ENCODE measurements at regions not wholly inside any gene's neighbourhood (a gene's known extent, or its start where the extent isn't known, plus 50 kb on each side); places are given as distances from the start of the nearest gene placed in this dataset.

DNA sequence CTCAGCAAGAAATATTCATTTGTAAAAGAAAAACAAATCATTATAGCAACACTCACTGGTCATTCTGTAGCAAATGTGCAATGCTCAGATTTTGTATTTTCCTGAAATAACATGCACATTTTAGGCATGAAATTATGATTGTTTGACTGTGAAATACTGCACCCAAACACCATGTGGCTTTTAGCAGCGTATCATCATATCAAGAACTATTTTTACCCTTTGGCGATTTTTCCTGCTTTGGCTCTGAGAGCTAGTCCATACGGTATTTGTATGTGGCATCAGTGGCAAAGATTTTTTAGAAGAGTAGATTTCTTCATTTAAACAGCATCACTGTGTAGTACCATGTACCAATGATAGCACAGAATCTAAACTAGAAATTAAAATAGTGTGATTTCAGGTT lies 493.1 kb downstream of the NR4A2 start:
- no peak overlapping the region for H3K27ac ChIP-seq
- H3K9me3 ChIP-seq = no peaks in the 10 kb centered on the region
- H3K4me3 ChIP-seq = no peak overlapping the region
- no peaks in the 10 kb centered on the region for H3K4me1 ChIP-seq
- no peak for TF ChIP-seq Cebpa-rat (IDR thresholded peaks at IDR 0.05)
- H4K20me1 ChIP-seq = no peaks in the 10 kb centered on the region
- no peak overlapping the region for H3K4me2 ChIP-seq
- no peaks in the 10 kb centered on the region for H3K27me3 ChIP-seq
- no peak overlapping the region for H3K9ac ChIP-seq
- H3K36me3 ChIP-seq = no peaks in the 10 kb centered on the region

DNA sequence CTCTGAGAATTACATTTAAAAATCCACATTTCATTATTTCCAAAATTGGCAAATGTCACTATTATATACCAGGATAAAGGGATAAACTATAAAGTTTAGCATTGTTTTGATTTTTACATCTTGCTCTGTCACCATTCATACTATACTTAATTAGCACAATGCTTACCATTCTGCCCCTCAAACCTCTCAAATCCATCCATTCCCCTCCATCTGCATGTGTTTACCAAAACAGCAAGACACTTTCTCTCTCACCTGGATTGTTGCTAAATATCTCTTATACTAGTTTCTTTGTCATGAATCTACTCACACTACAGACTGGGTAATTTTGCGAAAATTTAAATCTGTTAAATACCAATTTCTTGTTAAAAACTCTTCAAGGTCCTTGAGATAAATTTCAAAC lies 496.1 kb downstream of the NR4A2 start:
- H3K27ac ChIP-seq = no peak overlapping the region
- no peaks in the 10 kb centered on the region for H4K20me1 ChIP-seq
- H3K36me3 ChIP-seq = no peaks in the 10 kb centered on the region
- TF ChIP-seq Cebpa-rat (IDR thresholded peaks at IDR 0.05) = no peak
- no peak overlapping the region for H3K4me3 ChIP-seq
- H3K9me3 ChIP-seq = no peaks in the 10 kb centered on the region
- no peaks in the 10 kb centered on the region for H3K27me3 ChIP-seq
- no peak overlapping the region for H3K4me2 ChIP-seq
- no peaks in the 10 kb centered on the region for H3K4me1 ChIP-seq
- no peak overlapping the region for H3K9ac ChIP-seq

DNA sequence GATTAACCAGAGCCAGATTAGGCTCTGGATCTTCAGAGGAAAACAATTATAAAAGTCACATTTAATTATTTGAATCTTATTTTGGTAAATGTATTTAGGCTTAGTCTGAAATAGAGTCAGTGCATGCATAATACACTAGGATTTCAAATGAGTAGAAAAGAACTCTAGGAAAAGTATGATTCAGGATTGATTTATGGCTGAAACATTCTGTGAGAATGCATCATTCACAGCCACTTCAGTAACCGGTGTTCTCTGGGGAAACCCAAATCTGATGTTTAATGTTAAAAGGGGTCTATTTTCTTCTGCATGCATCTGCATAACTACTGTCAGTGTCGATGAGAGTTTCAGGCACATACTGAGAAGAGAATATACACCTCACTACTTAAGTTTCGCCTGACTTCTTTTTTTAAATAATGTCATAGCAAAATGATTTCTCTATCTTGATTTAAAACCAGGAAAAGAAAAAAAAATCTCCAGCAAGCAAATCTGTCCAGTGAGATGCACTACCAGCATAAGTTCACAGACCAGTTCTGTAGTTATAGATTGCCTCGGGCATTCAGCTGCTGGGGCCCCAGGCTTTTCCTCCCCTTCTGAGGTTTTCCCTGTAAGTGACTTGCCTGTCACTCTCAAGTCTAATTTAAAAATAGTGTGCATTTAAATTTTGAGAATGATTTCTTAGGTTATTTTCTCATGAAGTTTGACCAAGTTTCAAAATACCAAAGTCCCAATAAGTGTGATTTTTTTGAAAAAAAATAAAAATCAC lies 501.5 kb downstream of the NR4A2 start:
- Histone ChIP-seq H3K27ac (no peak overlapping the region), H4K20me1 (no peaks in the 10 kb centered on the region), H3K4me3 (no peak overlapping the region), H3K27me3 (no peaks in the 10 kb centered on the region), H3K4me1 (no peaks in the 10 kb centered on the region), H3K4me2 (no peak overlapping the region), H3K9me3 (no peaks in the 10 kb centered on the region), H3K36me3 (no peaks in the 10 kb centered on the region), H3K9ac (no peak overlapping the region)
- TF ChIP-seq Cebpa-rat (IDR thresholded peaks at IDR 0.05) = no peak

DNA sequence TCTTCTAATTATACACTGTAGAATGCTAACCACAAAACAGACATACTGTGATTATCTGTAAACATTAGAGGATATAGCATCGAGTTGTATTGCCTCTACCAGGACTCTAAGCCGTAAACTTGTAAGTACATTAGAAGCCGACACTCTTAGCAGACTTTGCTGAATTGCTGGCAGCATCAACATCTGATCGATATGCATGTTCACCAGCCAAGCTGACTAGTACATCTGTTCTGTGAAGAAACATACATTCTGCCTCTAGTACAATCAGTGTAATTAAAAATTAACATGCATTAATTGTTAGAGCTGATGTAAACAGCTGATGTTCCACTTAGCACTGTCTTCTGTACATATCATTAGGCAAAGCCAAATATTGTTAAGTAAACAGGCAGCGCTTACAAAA lies 502.2 kb downstream of the NR4A2 start:
- H3K4me1 ChIP-seq = no peaks in the 10 kb centered on the region
- H3K36me3 ChIP-seq = no peaks in the 10 kb centered on the region
- no peak overlapping the region for H3K9ac ChIP-seq
- no peak overlapping the region for H3K4me2 ChIP-seq
- no peaks in the 10 kb centered on the region for H3K27me3 ChIP-seq
- H4K20me1 ChIP-seq = no peaks in the 10 kb centered on the region
- no peak overlapping the region for H3K4me3 ChIP-seq
- no peak for TF ChIP-seq Cebpa-rat (IDR thresholded peaks at IDR 0.05)
- no peak overlapping the region for H3K27ac ChIP-seq
- H3K9me3 ChIP-seq = no peaks in the 10 kb centered on the region

DNA sequence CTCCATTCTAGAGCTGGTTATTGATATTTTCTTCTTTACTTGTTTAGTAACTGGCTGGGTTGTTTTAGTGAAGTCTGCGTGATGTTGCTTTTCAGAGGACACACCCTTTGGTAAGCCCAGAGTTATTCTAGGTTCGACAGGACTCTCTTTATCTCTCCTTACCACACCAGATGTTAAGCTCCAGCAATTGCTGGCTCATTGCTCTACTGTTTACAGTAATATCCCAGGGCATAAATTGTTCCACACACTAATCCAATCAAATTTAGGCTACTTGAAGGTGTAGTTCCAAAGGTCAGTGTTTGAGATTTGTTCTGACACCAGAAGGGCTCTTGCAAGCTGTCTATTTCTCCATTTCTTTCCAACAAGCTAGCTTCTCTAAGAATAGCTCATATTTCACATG lies 506.6 kb downstream of the NR4A2 start:
- Histone ChIP-seq H3K27ac (no peak overlapping the region), H3K4me3 (no peak overlapping the region), H3K27me3 (no peaks in the 10 kb centered on the region), H3K4me2 (no peak overlapping the region), H4K20me1 (no peaks in the 10 kb centered on the region), H3K9ac (no peak overlapping the region), H3K9me3 (no peaks in the 10 kb centered on the region), H3K4me1 (no peaks in the 10 kb centered on the region), H3K36me3 (no peaks in the 10 kb centered on the region)
- TF ChIP-seq Cebpa-rat (IDR thresholded peaks at IDR 0.05) = no peak

DNA sequence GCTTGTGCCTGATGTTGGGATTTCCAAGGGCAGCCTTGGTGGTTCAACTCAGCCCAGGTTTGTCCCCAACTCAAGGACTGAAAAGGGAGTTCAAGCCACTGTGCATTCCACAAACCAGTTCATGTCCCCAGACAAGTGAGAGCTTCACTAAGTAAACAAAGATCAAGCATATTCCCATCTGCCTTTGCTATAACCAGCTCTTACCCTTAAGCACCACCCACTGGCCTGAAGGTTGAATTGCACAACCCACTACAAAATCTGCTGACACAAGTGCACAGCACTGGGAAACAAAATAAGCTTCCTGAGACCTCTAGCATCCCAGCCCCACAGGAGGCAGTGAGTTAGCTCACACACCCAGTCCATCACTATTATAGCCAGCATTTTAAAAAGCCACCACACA lies 516.7 kb downstream of the NR4A2 start:
- Histone ChIP-seq H3K9ac (no peak overlapping the region), H4K20me1 (no peaks in the 10 kb centered on the region), H3K9me3 (peaks cover 20% of the 10 kb centered on the region), H3K4me3 (no peak overlapping the region), H3K36me3 (no peaks in the 10 kb centered on the region), H3K4me1 (no peaks in the 10 kb centered on the region), H3K27me3 (no peaks in the 10 kb centered on the region), H3K27ac (no peak overlapping the region), H3K4me2 (no peak overlapping the region)
- TF ChIP-seq Cebpa-rat (IDR thresholded peaks at IDR 0.05) = no peak

DNA sequence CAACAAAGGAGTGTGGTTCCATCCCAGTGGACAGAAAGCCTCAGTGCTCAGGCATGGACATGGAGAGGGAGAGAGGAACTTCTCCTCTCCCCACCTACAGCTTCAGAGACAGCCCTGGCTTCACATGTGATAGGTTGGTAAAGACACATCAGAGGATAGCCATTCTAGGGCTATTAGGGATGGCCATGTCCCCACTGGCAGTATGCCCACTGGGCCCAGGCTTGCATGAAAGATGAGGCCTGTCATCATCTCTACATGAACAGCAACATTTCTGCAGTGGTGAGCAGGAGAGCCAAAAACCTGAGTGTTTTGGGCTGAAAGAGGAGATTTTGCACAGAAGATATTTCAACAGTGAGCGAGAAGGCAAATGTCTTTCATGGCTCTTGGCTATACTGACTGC lies 517.2 kb downstream of the NR4A2 start:
- H3K9me3 ChIP-seq = peaks cover 20% of the 10 kb centered on the region
- no peak overlapping the region for H3K27ac ChIP-seq
- TF ChIP-seq Cebpa-rat (IDR thresholded peaks at IDR 0.05) = no peak
- no peaks in the 10 kb centered on the region for H3K27me3 ChIP-seq
- no peak overlapping the region for H3K4me3 ChIP-seq
- H3K9ac ChIP-seq = no peak overlapping the region
- H3K36me3 ChIP-seq = no peaks in the 10 kb centered on the region
- H4K20me1 ChIP-seq = no peaks in the 10 kb centered on the region
- no peaks in the 10 kb centered on the region for H3K4me1 ChIP-seq
- H3K4me2 ChIP-seq = no peak overlapping the region

DNA sequence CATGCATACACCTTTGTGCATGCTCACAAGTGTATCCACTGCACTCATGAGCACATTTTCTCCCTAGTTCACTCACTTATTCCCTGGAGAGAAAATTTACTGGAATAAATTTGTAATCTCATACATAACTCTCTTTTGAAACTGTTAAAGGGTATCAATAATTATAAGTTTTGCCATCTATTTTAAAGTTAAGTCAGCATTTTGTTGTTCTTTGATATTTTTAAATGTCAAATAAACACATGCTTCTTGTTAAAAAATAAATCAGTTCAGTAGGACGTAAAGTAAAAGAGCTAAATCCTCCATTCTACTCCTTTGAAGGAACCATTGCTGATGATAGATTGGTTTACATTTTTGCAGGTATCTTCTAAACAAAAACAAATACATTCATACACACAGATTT lies 522.1 kb downstream of the NR4A2 start:
- no peak for TF ChIP-seq Cebpa-rat (IDR thresholded peaks at IDR 0.05)
- no peak overlapping the region for H3K4me3 ChIP-seq
- no peaks in the 10 kb centered on the region for H3K9me3 ChIP-seq
- no peak overlapping the region for H3K4me2 ChIP-seq
- H4K20me1 ChIP-seq = no peaks in the 10 kb centered on the region
- no peaks in the 10 kb centered on the region for H3K27me3 ChIP-seq
- H3K9ac ChIP-seq = no peak overlapping the region
- H3K4me1 ChIP-seq = no peaks in the 10 kb centered on the region
- H3K36me3 ChIP-seq = no peaks in the 10 kb centered on the region
- no peak overlapping the region for H3K27ac ChIP-seq

DNA sequence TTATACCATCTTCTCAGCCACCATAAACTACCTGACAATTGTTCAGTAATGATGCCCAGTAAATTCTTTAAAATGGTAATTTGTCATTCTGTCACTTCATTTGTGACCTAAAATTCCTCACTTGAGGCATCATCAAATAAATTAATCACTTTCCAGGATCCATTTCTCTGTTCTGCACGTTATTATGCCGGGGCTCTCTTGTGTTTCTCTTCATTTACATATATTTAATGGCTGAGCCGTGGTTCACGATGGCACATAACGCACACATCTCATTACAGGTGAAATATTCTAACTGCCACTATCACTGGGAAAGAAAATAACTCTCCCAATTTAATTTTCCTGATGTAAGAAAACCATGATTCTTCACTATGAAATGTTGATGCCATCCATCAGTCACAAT lies 529.6 kb downstream of the NR4A2 start:
- Histone ChIP-seq H3K27me3 (no peaks in the 10 kb centered on the region), H3K9ac (no peak overlapping the region), H3K36me3 (no peaks in the 10 kb centered on the region), H4K20me1 (no peaks in the 10 kb centered on the region), H3K27ac (no peak overlapping the region), H3K4me1 (no peaks in the 10 kb centered on the region), H3K9me3 (no peaks in the 10 kb centered on the region), H3K4me2 (no peak overlapping the region), H3K4me3 (no peak overlapping the region)
- TF ChIP-seq Cebpa-rat (IDR thresholded peaks at IDR 0.05) = no peak

DNA sequence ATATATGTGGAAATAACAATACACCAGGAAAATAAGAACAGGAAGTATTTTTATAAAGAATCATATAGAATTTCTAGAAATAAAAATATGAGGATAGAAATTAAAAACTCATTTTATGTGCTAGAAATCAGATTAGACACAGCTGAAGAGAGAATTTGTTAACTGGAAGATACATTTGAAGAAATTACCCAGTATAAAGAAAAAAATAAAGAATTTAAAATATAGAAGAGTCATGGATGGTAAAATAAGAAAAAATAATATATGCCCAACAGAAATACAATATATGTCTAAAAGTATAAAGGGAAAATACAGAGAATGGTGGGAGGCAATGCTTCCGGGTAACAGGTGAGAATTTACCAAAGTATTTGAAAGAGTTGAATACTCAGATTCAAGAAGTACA lies 539.9 kb downstream of the NR4A2 start:
- Histone ChIP-seq H3K27ac (no peak overlapping the region), H3K9me3 (peaks cover 32% of the 10 kb centered on the region), H3K36me3 (no peaks in the 10 kb centered on the region), H3K27me3 (no peaks in the 10 kb centered on the region), H3K9ac (no peak overlapping the region), H4K20me1 (no peaks in the 10 kb centered on the region), H3K4me1 (no peaks in the 10 kb centered on the region), H3K4me2 (no peak overlapping the region), H3K4me3 (no peak overlapping the region)
- TF ChIP-seq Cebpa-rat (IDR thresholded peaks at IDR 0.05) = no peak

DNA sequence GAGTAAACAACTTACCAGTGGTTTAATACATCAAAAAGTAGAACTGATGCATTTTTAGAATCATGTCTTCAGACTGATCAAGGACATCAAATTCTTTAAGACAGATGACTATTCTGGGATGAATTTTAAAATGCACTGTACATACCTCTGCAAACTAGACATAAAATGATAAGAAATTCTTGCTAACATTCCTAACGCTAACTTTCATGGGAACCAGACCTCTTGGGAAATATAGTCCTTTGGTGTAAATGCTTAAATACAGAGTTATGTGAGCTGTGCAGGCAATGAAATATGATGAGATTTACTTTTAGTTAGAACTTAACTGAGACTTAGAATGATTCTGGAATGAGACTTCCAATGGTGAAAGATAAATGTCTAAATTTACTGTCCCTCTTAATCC lies 562.0 kb downstream of the NR4A2 start:
- no peak overlapping the region for H3K27ac ChIP-seq
- no peaks in the 10 kb centered on the region for H4K20me1 ChIP-seq
- H3K27me3 ChIP-seq = no peaks in the 10 kb centered on the region
- H3K9me3 ChIP-seq = no peaks in the 10 kb centered on the region
- no peak overlapping the region for H3K4me2 ChIP-seq
- H3K36me3 ChIP-seq = no peaks in the 10 kb centered on the region
- H3K4me3 ChIP-seq = no peak overlapping the region
- H3K4me1 ChIP-seq = no peaks in the 10 kb centered on the region
- no peak for TF ChIP-seq Cebpa-rat (IDR thresholded peaks at IDR 0.05)
- no peak overlapping the region for H3K9ac ChIP-seq

Measured in BLaER1 (cell line).